Breast epithelium (tissue), 4 donors: ENCODE measurements at regions not wholly inside any gene's neighbourhood (a gene's known extent, or its start where the extent isn't known, plus 50 kb on each side); places are given as distances from the start of the nearest gene placed in this dataset.

Experiments used
- DNase-seq, 2 donors: peaks; one replicate each; pipeline ENCODE4 v3.0.0-alpha.2; 2019; ENCODE audit warnings: low spot score in 2 of 2
- H3K27ac ChIP-seq, 2 donors: fragments of 200-600 bp; sonication (generic) in 1 of 2; one replicate each; pipeline ENCODE4 v1.5.1; 2016 to 2019; ENCODE audit warnings: mild to moderate bottlenecking in 1 of 2
- H3K27me3 ChIP-seq, 2 donors: fragments of 200-600 bp; sonication (generic) in 1 of 2; one replicate each; pipeline versions ENCODE4 v1.5.1 to v1.6.0; 2017 to 2019; ENCODE audit warnings: control low read depth in 1 of 2, mild to moderate bottlenecking in 1 of 2
- H3K36me3 ChIP-seq: fragments of 200-600 bp; one replicate; pipeline ENCODE4 v1.5.1; 2019
- H3K4me1 ChIP-seq, 2 donors: fragments of 200-600 bp; sonication (generic); one replicate each; pipeline ENCODE4 v1.5.1; 2016 to 2019; ENCODE audit warnings: control low read depth in 1 of 2
- H3K4me3 ChIP-seq, 3 donors: fragments of 200-600 bp; sonication (generic); 1 replicate in 2 of 3; 2 replicates in 1 of 3; pipeline ENCODE4 v1.5.1; 2016 to 2019; ENCODE audit warnings: mild to moderate bottlenecking in 3 of 3, moderate library complexity in 2 of 3
- H3K9me3 ChIP-seq, 2 donors: fragments of 200-600 bp; sonication (generic) in 1 of 2; one replicate each; pipeline ENCODE4 v1.5.1; 2016 to 2019; ENCODE audit warnings: control low read depth in 1 of 2
- POLR2A ChIP-seq: fragments of 450-650 bp; IDR thresholded peaks from one replicate; pipeline ENCODE4 v1.6.1; 2016; ENCODE audit warnings: antibody characterized with exemption, mild to moderate bottlenecking, moderate library complexity
- POLR2AphosphoS5 ChIP-seq, 3 donors: sonication (generic); formaldehyde crosslinking; IDR thresholded peaks; one replicate each; pipeline ENCODE4 v1.6.1; 2017; ENCODE audit warnings: antibody characterized with exemption in 3 of 3
- intact Hi-C: fragments of 100-400 bp; cut with DNase I; formaldehyde crosslinking; loops from one replicate; pipeline ENCODE4 v1.15.1; 2023; ENCODE audit warnings: low total_unique reads
- TF ChIP-seq, protein P1 (sequence below), 3 donors: fragments of 450-650 bp; IDR thresholded peaks; one replicate each; pipeline ENCODE4 v1.5.1; 2016 to 2017; ENCODE audit warnings: antibody characterized with exemption in 3 of 3, mild to moderate bottlenecking in 3 of 3, moderate library complexity in 3 of 3

DNA sequence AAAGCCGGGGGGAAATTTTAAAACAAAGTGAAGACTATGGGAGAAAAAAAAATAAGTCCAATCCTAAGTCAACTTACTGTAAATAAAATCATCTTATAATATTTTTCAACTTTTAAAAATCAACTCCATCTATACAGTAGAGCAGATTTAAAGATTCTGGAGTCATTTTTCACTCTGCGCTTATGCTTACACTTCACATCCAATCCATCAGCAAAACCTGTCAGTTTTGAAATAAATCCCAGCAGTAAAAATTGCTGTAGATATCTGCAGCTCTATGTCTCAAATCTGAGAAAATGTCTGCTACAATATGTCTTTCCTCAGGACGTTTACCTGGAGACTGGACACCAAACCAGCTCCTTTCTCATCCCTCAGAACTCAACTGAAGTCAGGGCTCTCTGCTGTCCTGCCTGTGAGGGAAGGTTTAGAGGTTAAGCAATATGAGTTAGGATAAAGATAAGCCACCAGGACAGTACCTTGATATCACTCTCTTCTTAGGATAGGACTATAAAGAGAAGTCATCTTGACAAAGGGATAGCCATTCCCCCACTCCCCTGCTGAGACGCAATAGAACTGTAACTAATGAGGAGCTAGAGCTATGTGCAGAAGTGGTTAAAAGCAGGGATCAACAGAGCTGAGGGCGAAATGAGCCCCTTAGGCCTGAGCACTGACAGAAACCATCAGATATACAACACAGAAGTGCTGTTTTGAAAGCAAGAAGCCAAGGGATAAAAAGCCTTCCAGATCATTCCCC lies 254.7 kb upstream of the KLHL1 start:
- Histone ChIP-seq H3K4me1 (no peaks in the 10 kb centered on the region), H3K36me3 (no peaks in the 10 kb centered on the region), H3K27ac (no peak overlapping the region), H3K4me3 (no peak overlapping the region), H3K27me3 (no peaks in the 10 kb centered on the region), H3K9me3 (no peaks in the 10 kb centered on the region)
- no peak for TF ChIP-seq POLR2AphosphoS5 (IDR thresholded peaks at IDR 0.05)
- TF ChIP-seq, protein P1, sequence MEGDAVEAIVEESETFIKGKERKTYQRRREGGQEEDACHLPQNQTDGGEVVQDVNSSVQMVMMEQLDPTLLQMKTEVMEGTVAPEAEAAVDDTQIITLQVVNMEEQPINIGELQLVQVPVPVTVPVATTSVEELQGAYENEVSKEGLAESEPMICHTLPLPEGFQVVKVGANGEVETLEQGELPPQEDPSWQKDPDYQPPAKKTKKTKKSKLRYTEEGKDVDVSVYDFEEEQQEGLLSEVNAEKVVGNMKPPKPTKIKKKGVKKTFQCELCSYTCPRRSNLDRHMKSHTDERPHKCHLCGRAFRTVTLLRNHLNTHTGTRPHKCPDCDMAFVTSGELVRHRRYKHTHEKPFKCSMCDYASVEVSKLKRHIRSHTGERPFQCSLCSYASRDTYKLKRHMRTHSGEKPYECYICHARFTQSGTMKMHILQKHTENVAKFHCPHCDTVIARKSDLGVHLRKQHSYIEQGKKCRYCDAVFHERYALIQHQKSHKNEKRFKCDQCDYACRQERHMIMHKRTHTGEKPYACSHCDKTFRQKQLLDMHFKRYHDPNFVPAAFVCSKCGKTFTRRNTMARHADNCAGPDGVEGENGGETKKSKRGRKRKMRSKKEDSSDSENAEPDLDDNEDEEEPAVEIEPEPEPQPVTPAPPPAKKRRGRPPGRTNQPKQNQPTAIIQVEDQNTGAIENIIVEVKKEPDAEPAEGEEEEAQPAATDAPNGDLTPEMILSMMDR (IDR thresholded peaks at IDR 0.05) = no peak
- TF ChIP-seq POLR2A = no peak
- DNase-seq = no peak
- intact Hi-C loops = no loop called here

DNA sequence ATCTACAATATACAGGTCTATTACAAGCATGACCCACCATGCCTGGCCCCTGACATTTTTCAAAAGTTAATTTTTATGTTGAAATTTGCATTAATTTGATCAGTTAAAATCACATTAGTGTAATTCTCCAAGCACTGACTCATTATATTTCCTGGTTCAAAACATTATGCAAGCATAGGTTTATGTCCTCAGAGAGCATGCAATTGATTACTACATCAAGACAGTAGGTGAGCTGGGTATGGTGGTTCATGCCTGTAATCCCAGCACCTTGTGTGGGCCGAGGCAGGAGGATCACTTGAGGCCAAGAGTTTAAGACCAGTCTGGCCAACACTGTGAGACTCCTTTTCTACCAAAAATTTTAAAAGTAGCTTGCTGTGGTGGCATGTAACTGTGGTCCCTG lies 248.8 kb upstream of the KLHL1 start:
- H3K36me3 ChIP-seq = no peaks in the 10 kb centered on the region
- TF ChIP-seq, protein P1 (IDR thresholded peaks at IDR 0.05) = no peak
- TF ChIP-seq POLR2A = no peak
- TF ChIP-seq POLR2AphosphoS5 (IDR thresholded peaks at IDR 0.05) = no peak
- H3K9me3 ChIP-seq = no peaks in the 10 kb centered on the region
- no peak overlapping the region for H3K4me3 ChIP-seq
- no peaks in the 10 kb centered on the region for H3K27me3 ChIP-seq
- DNase-seq = no peak
- no peaks in the 10 kb centered on the region for H3K4me1 ChIP-seq
- H3K27ac ChIP-seq = no peak overlapping the region
- intact Hi-C loops = no loop called here

DNA sequence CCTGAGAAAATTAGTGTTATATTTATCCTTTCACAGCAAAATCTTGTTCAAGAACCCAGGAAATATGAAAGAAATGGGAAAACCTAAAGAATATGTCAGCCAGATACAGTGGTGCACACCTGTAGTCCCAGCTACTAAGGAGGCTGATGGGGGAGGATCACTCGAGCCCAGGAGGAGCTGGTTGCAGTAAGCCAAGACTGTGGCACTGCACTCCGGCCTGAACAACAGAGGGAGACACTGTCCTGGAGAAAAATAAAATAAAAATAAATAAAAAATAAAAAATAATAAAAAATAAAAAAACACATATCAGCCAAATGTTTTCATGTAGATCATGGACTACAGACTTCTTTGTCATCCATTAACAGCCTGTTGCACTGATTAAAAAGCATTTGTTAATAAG lies 244.8 kb upstream of the KLHL1 start:
- H3K4me1 ChIP-seq = no peaks in the 10 kb centered on the region
- no peak overlapping the region for H3K4me3 ChIP-seq
- no peak for DNase-seq
- no peak overlapping the region for H3K27ac ChIP-seq
- no peaks in the 10 kb centered on the region for H3K27me3 ChIP-seq
- intact Hi-C loops = no loop called here
- H3K36me3 ChIP-seq = no peaks in the 10 kb centered on the region
- TF ChIP-seq POLR2A (no peak), POLR2AphosphoS5 (IDR thresholded peaks at IDR 0.05) (no peak)
- TF ChIP-seq, protein P1 (IDR thresholded peaks at IDR 0.05) = no peak
- H3K9me3 ChIP-seq = no peaks in the 10 kb centered on the region

DNA sequence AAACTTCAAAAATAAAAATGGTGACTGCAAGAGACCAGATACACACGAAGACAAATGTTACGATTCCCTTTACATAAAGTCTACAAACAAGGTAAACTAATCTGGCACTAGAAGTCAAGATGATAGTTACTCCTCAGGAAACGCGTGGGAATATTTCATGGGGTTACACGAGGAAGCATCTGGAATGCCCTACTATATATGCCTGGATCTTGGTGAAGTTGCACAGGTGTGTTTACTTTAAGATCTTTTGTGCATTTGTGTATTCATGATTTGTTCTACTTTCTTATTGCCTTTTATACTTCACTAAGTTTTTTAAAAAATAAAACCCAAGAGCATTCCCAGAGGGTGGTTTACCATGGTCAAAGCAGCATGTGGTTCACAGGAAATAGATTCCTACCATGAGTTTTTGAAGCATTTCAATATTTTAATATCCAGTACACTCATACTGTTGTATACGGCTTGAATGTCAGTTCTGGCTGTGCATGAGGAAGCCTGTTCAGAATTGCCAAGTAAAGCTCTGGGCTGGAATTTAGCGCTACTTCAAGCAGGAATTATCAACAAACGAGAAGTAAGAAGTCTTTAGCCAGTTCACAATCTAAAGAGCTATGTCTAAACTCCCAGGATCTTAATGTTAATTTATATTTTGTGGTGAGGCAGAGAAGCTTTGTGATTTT lies 239.8 kb upstream of the KLHL1 start:
- H3K4me3 ChIP-seq = no peak overlapping the region
- no peaks in the 10 kb centered on the region for H3K36me3 ChIP-seq
- intact Hi-C loops = no loop called here
- TF ChIP-seq, protein P1 (IDR thresholded peaks at IDR 0.05) = no peak
- TF ChIP-seq POLR2AphosphoS5 (IDR thresholded peaks at IDR 0.05) (no peak), POLR2A (no peak)
- no peak overlapping the region for H3K27ac ChIP-seq
- no peaks in the 10 kb centered on the region for H3K27me3 ChIP-seq
- no peak for DNase-seq
- H3K9me3 ChIP-seq = no peaks in the 10 kb centered on the region
- no peaks in the 10 kb centered on the region for H3K4me1 ChIP-seq

DNA sequence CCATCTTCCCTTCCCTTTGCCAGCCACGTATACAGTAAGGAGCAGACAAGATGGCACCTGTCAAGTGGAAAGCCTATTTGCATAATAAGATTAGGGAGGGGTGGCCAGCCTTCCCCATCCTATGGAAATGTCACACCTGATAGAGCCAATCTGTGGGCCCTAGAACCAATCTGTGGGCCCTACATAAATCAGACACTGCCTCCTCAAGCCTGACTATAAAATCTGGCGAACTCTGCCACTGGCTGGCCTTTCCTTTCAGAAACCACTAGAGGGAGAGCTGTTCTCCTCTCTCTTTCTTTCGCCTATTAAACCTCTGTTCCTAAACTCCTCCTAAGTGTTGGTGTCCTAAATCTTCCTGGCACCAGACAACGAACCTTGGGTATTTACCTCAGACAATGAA lies 231.5 kb upstream of the KLHL1 start:
- peaks cover 0 to 3% of the 10 kb centered on the region in 2 donors for H3K27me3 ChIP-seq
- H3K4me3 ChIP-seq = no peak overlapping the region
- intact Hi-C loops = loop anchor here (10.0 kb wide), 1 partner anchor 1065 kb away; no protein-coding TSS in a partner anchor
- H3K36me3 ChIP-seq = no peaks in the 10 kb centered on the region
- DNase-seq = no peak
- H3K9me3 ChIP-seq = peaks cover 0 to 6% of the 10 kb centered on the region in 2 donors
- H3K4me1 ChIP-seq = no peaks in the 10 kb centered on the region
- no peak overlapping the region for H3K27ac ChIP-seq
- TF ChIP-seq POLR2A (no peak), POLR2AphosphoS5 (IDR thresholded peaks at IDR 0.05) (no peak)
- TF ChIP-seq, protein P1 (IDR thresholded peaks at IDR 0.05) = no peak
